ENCODE measurements at regions not wholly inside any gene's neighbourhood (a gene's known extent, or its start where the extent isn't known, plus 50 kb on each side); places are given as distances from the start of the nearest gene placed in this dataset.

DNA sequence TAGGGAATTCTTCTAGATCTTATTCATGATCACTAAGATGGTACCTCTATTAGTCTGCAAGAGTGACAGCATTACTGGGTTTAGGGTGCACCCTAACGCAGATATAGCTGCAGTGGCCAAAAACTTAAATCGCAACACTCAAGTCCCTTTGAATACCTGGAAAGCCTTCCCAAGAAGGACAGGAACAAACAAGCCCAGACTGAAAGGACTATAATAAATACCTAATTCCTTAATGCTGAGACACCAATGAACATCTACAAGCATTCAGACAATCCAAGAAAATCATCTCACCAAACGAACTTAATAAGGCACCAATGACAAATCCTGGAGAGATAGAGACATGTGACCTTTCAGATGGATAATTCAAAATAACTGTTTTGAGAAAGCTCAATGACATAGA, 74.9 kb upstream of the PDHA2 start:
- dilution Hi-C loops (cut with MboI; ENCODE audit: extremely low pct_ligation_motif_present, low sequenced_read_pairs) (no loop called here), intact Hi-C loops (cut with micrococcal nuclease) (loop anchor here (10.0 kb wide), 1 partner anchor 610 kb away; no protein-coding TSS in a partner anchor)
- Histone ChIP-seq H3K79me2 (ENCODE audit: control insufficient read depth, insufficient read depth, low read length) (no peaks in the 10 kb centered on the region), H3K9me3 (replicated peaks; ENCODE audit: control insufficient read depth, insufficient read depth, low read length) (no peaks in the 10 kb centered on the region), H4K20me1 (replicated peaks; ENCODE audit: control insufficient read depth, extremely low read depth, insufficient read depth, low read length) (no peaks in the 10 kb centered on the region), H3K27ac (ENCODE audit: insufficient read depth, low read depth, low read length) (no peak overlapping the region), H3K27me3 (ENCODE audit: control insufficient read depth in 2 of 2, insufficient read depth in 2 of 2, low read length in 2 of 2) (peaks cover 0 to 2% of the 10 kb centered on the region in 2 experiments), H3K36me3 (ENCODE audit: control insufficient read depth in 2 of 2, extremely low read depth in 1 of 2, insufficient read depth in 2 of 2, low read length in 2 of 2) (no peaks in the 10 kb centered on the region), H3K4me3 (replicated peaks in 1 of 3; ENCODE audit: insufficient read depth in 1 of 3, low read depth in 1 of 3, low read length in 3 of 3) (no peak overlapping the region), H3K9me1 (replicated peaks; ENCODE audit: control insufficient read depth, extremely low read depth, insufficient read depth, low read length) (no peaks in the 10 kb centered on the region), H3K4me1 (ENCODE audit: control insufficient read depth, extremely low read depth, insufficient read depth, low read length) (peaks cover 13% of the 10 kb centered on the region), H3K9ac (replicated peaks; ENCODE audit: extremely low read depth, insufficient read depth, low read length) (no peak overlapping the region), H2AFZ (ENCODE audit: low read depth, low read length) (no peak overlapping the region), H3K4me2 (ENCODE audit: insufficient read depth, low read length) (no peak overlapping the region)
- ChIA-PET POLR2A (no interaction called here), CTCF (no interaction called here)
- DNase-seq (ENCODE audit: low read depth, low spot score) (no peak), FAIRE-seq (no peak)
- TF ChIP-seq JUN (IDR thresholded peaks at IDR 0.05; ENCODE audit: borderline replicate concordance, insufficient read depth, insufficient read length, low read depth) = no peak
- TF ChIP-seq POLR2AphosphoS5 (IDR thresholded peaks at IDR 0.05; ENCODE audit: insufficient read depth, low read depth, low read length) = no peak
- TF ChIP-seq EZH2 (IDR thresholded peaks at IDR 0.05; ENCODE audit: borderline replicate concordance, low read depth, low read length, severe bottlenecking) = no peak
- TF ChIP-seq, protein P1, sequence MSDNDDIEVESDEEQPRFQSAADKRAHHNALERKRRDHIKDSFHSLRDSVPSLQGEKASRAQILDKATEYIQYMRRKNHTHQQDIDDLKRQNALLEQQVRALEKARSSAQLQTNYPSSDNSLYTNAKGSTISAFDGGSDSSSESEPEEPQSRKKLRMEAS (IDR thresholded peaks at IDR 0.05; ENCODE audit: insufficient read depth, insufficient read length) = no peak
- no peak for TF ChIP-seq GATA2 (IDR thresholded peaks at IDR 0.05; ENCODE audit: insufficient read depth, insufficient read length, low read depth, low read length)
- TF ChIP-seq, protein P2, sequence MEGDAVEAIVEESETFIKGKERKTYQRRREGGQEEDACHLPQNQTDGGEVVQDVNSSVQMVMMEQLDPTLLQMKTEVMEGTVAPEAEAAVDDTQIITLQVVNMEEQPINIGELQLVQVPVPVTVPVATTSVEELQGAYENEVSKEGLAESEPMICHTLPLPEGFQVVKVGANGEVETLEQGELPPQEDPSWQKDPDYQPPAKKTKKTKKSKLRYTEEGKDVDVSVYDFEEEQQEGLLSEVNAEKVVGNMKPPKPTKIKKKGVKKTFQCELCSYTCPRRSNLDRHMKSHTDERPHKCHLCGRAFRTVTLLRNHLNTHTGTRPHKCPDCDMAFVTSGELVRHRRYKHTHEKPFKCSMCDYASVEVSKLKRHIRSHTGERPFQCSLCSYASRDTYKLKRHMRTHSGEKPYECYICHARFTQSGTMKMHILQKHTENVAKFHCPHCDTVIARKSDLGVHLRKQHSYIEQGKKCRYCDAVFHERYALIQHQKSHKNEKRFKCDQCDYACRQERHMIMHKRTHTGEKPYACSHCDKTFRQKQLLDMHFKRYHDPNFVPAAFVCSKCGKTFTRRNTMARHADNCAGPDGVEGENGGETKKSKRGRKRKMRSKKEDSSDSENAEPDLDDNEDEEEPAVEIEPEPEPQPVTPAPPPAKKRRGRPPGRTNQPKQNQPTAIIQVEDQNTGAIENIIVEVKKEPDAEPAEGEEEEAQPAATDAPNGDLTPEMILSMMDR (IDR thresholded peaks at IDR 0.05; ENCODE audit: extremely low read depth in 1 of 2, insufficient read depth in 1 of 2, low read depth in 1 of 2, low read length in 2 of 2) = no peak
- no peak for TF ChIP-seq MYC (IDR thresholded peaks at IDR 0.05; ENCODE audit: low read depth, low read length)
- no peak for TF ChIP-seq FOS (IDR thresholded peaks at IDR 0.05; ENCODE audit: borderline replicate concordance, insufficient read depth, low read length)
- no peak for TF ChIP-seq POLR2A (IDR thresholded peaks at IDR 0.05; ENCODE audit: low read depth, low read length)
- no TSS peak for BruUV-seq (replicated peaks)

Measured in endothelial cell of umbilical vein (primary cell).